Mucosa of descending colon (tissue), 3 donors: ENCODE measurements at regions not wholly inside any gene's neighbourhood (a gene's known extent, or its start where the extent isn't known, plus 50 kb on each side); places are given as distances from the start of the nearest gene placed in this dataset.
"Not testable (repeated sequence)": the region's sequence is repeated elsewhere in the genome, so short reads cannot be mapped to it uniquely, and the experiment has no call there.

ENCODE experiments used
- ATAC-seq: fragments of 200-7000 bp; cut with Tn5 transposase; one replicate; pipeline ENCODE4 v1.9.1; 2020; ENCODE audit warnings: mild to moderate bottlenecking, moderate library complexity
- DNase-seq, 3 donors: peaks; one replicate each; pipeline ENCODE4 v3.0.0-alpha.2; 2020
- H3K36me3 ChIP-seq: fragments of 200-600 bp; one replicate; pipeline ENCODE4 v1.8.0; 2021; ENCODE audit warnings: low read depth, mild to moderate bottlenecking
- H3K4me1 ChIP-seq: fragments of 200-600 bp; one replicate; pipeline ENCODE4 v1.8.0; 2021; ENCODE audit warnings: low read depth, mild to moderate bottlenecking
- H3K4me3 ChIP-seq: fragments of 200-600 bp; one replicate; pipeline ENCODE4 v1.8.0; 2021; ENCODE audit warnings: mild to moderate bottlenecking
- H3K9me3 ChIP-seq: fragments of 200-600 bp; one replicate; pipeline ENCODE4 v1.8.0; 2021; ENCODE audit warnings: mild to moderate bottlenecking
- CTCF ChIP-seq: fragments of 200-600 bp; IDR thresholded peaks from one replicate; pipeline ENCODE4 v1.8.0; 2022; ENCODE audit warnings: antibody characterized with exemption, mild to moderate bottlenecking
- intact Hi-C, 2 donors: fragments of 100-400 bp; cut with DNase I in 1 of 2; cut with micrococcal nuclease in 1 of 2; formaldehyde crosslinking; loops; one replicate each; pipeline versions ENCODE4 v1.11.0 to v1.11.1; 2022; cut with DNase I, micrococcal nuclease
- donor health status: DM: no; HTN: no; CAD: no; lungs with moderate emphysema.
- donor health status: DM: no; HTN: no; CAD: no.
- donor health status: DM: no; HTN: yes; CAD: no.

- Histone ChIP-seq H3K4me3 (no peak overlapping the region), H3K4me1 (peaks cover 16% of the 10 kb centered on the region), H3K36me3 (no peaks in the 10 kb centered on the region), H3K9me3 (no peaks in the 10 kb centered on the region)
- DNase-seq (no peak), ATAC-seq (no peak)
- intact Hi-C loops = no loop called here
- TF ChIP-seq CTCF = no peak
These were observed 105.6 kb downstream of the SLC25A47 start for GRCh38 chr14:100428727-100429126.

GRCh38 chr14:100429537-100429936, 106.4 kb downstream of the SLC25A47 start:
- no peak for TF ChIP-seq CTCF
- Histone ChIP-seq H3K9me3 (no peaks in the 10 kb centered on the region), H3K4me3 (no peak overlapping the region), H3K4me1 (peaks cover 11% of the 10 kb centered on the region), H3K36me3 (no peaks in the 10 kb centered on the region)
- intact Hi-C loops = no loop called here
- ATAC-seq (peak; percentile 78), DNase-seq (peak in 1 of 3 donors; percentile 61)

- ATAC-seq = no peak
- H3K4me3 ChIP-seq = no peak overlapping the region
- intact Hi-C loops = no loop called here
- peaks cover 5% of the 10 kb centered on the region for H3K4me1 ChIP-seq
- no peaks in the 10 kb centered on the region for H3K36me3 ChIP-seq
- TF ChIP-seq CTCF = no peak
- no peak for DNase-seq
- H3K9me3 ChIP-seq = no peaks in the 10 kb centered on the region
These were observed 107.4 kb downstream of the SLC25A47 start for GRCh38 chr14:100430571-100430970.

GRCh38 chr14:100431461-100431860, 108.3 kb downstream of the SLC25A47 start:
- DNase-seq, H3K9me3 ChIP-seq, intact Hi-C loops, H3K36me3 ChIP-seq, H3K4me3 ChIP-seq, ATAC-seq: not testable (repeated sequence)
- H3K4me1 ChIP-seq = peaks cover 14% of the 10 kb centered on the region

- DNase-seq (no peak), ATAC-seq (no peak)
- intact Hi-C loops = no loop called here
- no peaks in the 10 kb centered on the region for H3K9me3 ChIP-seq
- no peaks in the 10 kb centered on the region for H3K36me3 ChIP-seq
- H3K4me1 ChIP-seq = peaks cover 26% of the 10 kb centered on the region
- no peak overlapping the region for H3K4me3 ChIP-seq
- TF ChIP-seq CTCF = no peak
These were observed 109.7 kb downstream of the SLC25A47 start for GRCh38 chr14:100432652-100433427.

GRCh38 chr14:100433428-100433814, 110.3 kb downstream of the SLC25A47 start:
- intact Hi-C loops = no loop called here
- DNase-seq = no peak
- Histone ChIP-seq H3K4me3 (no peak overlapping the region), H3K4me1 (peaks cover 32% of the 10 kb centered on the region), H3K36me3 (no peaks in the 10 kb centered on the region), H3K9me3 (no peaks in the 10 kb centered on the region)
- no peak for ATAC-seq
- no peak for TF ChIP-seq CTCF
